Colonic mucosa (tissue), 4 donors: ENCODE measurements at regions not wholly inside any gene's neighbourhood (a gene's known extent, or its start where the extent isn't known, plus 50 kb on each side); places are given as distances from the start of the nearest gene placed in this dataset.

ENCODE experiments used
- DNase-seq: peaks from one replicate; pipeline ENCODE4 v3.0.0-alpha.2; 2020
- H3K27ac ChIP-seq: fragments of 200-600 bp; one replicate; pipeline ENCODE4 v1.8.0; 2021
- H3K27me3 ChIP-seq: fragments of 200-600 bp; one replicate; pipeline ENCODE4 v1.8.0; 2021
- H3K36me3 ChIP-seq: fragments of 200-600 bp; one replicate; pipeline ENCODE4 v1.8.0; 2021
- H3K4me1 ChIP-seq: fragments of 200-600 bp; one replicate; pipeline ENCODE4 v1.8.0; 2021; ENCODE audit warnings: mild to moderate bottlenecking
- H3K4me3 ChIP-seq: fragments of 200-600 bp; one replicate; pipeline ENCODE4 v1.8.0; 2021
- H3K9ac ChIP-seq, 2 donors: one replicate each; pipeline ENCODE4 v1.7.0; 2013; ENCODE audit warnings: control low read depth in 2 of 2, low read depth in 2 of 2, low read length in 2 of 2
- H3K9me3 ChIP-seq: fragments of 200-600 bp; one replicate; pipeline ENCODE4 v1.8.0; 2021
- CTCF ChIP-seq: fragments of 200-600 bp; IDR thresholded peaks from one replicate; pipeline ENCODE4 v1.8.0; 2022; ENCODE audit warnings: antibody characterized with exemption, mild to moderate bottlenecking
- intact Hi-C: fragments of 100-400 bp; cut with DNase I; formaldehyde crosslinking; loops from one replicate; pipeline ENCODE4 v1.14.1; 2022
- donor health status: healthy.
- donor health status: DM: no; HTN: no; CAD: no.
- donor health status: DM: no; HTN: no; CAD: no.

GRCh38 chr2:51638811-51639210 is 606.9 kb upstream of the NRXN1 start:
- DNase-seq = no peak
- H3K4me1 ChIP-seq = no peaks in the 10 kb centered on the region
- no peak overlapping the region for H3K4me3 ChIP-seq
- no peaks in the 10 kb centered on the region for H3K9me3 ChIP-seq
- no peak for TF ChIP-seq CTCF
- H3K36me3 ChIP-seq = no peaks in the 10 kb centered on the region
- H3K27ac ChIP-seq = no peak overlapping the region
- no peaks in the 10 kb centered on the region for H3K27me3 ChIP-seq
- intact Hi-C loops = no loop called here
- no peak overlapping the region for H3K9ac ChIP-seq

GRCh38 chr2:51633073-51633472 is 601.1 kb upstream of the NRXN1 start:
- Histone ChIP-seq H3K36me3 (no peaks in the 10 kb centered on the region), H3K9ac (no peak overlapping the region), H3K27ac (no peak overlapping the region), H3K9me3 (no peaks in the 10 kb centered on the region), H3K4me3 (no peak overlapping the region), H3K4me1 (no peaks in the 10 kb centered on the region), H3K27me3 (no peaks in the 10 kb centered on the region)
- intact Hi-C loops = no loop called here
- no peak for DNase-seq
- TF ChIP-seq CTCF = no peak

- no peaks in the 10 kb centered on the region for H3K36me3 ChIP-seq
- intact Hi-C loops = no loop called here
- no peak for DNase-seq
- no peaks in the 10 kb centered on the region for H3K9me3 ChIP-seq
- no peak for TF ChIP-seq CTCF
- no peaks in the 10 kb centered on the region for H3K4me1 ChIP-seq
- no peak overlapping the region for H3K4me3 ChIP-seq
- H3K9ac ChIP-seq = no peak overlapping the region
- H3K27me3 ChIP-seq = no peaks in the 10 kb centered on the region
- no peak overlapping the region for H3K27ac ChIP-seq
These were observed 597.5 kb upstream of the NRXN1 start for GRCh38 chr2:51629406-51629805.

GRCh38 chr2:51628917-51629316 is 597.0 kb upstream of the NRXN1 start:
- no peak for DNase-seq
- Histone ChIP-seq H3K4me3 (no peak overlapping the region), H3K9me3 (no peaks in the 10 kb centered on the region), H3K4me1 (no peaks in the 10 kb centered on the region), H3K27ac (no peak overlapping the region), H3K9ac (no peak overlapping the region), H3K27me3 (no peaks in the 10 kb centered on the region), H3K36me3 (no peaks in the 10 kb centered on the region)
- TF ChIP-seq CTCF = no peak
- intact Hi-C loops = no loop called here

GRCh38 chr2:51624995-51625394 is 593.1 kb upstream of the NRXN1 start:
- no peak for DNase-seq
- Histone ChIP-seq H3K4me3 (no peak overlapping the region), H3K27me3 (no peaks in the 10 kb centered on the region), H3K4me1 (no peaks in the 10 kb centered on the region), H3K27ac (no peak overlapping the region), H3K9ac (no peak overlapping the region), H3K9me3 (no peaks in the 10 kb centered on the region), H3K36me3 (no peaks in the 10 kb centered on the region)
- TF ChIP-seq CTCF = no peak
- intact Hi-C loops = no loop called here

GRCh38 chr2:51620796-51621195 is 588.9 kb upstream of the NRXN1 start:
- intact Hi-C loops = no loop called here
- no peaks in the 10 kb centered on the region for H3K27me3 ChIP-seq
- DNase-seq = no peak

More at GRCh38 chr2:51620796-51621195, 588.9 kb upstream of the NRXN1 start:
- Histone ChIP-seq H3K36me3 (no peaks in the 10 kb centered on the region), H3K9ac (no peak overlapping the region), H3K4me3 (no peak overlapping the region), H3K4me1 (no peaks in the 10 kb centered on the region), H3K27ac (no peak overlapping the region), H3K9me3 (no peaks in the 10 kb centered on the region)
- no peak for TF ChIP-seq CTCF
